ENCODE measurements at regions not wholly inside any gene's neighbourhood (a gene's known extent, or its start where the extent isn't known, plus 50 kb on each side); places are given as distances from the start of the nearest gene placed in this dataset.
"Not testable (repeated sequence)": the region's sequence is repeated elsewhere in the genome, so short reads cannot be mapped to it uniquely, and the experiment has no call there.

DNA sequence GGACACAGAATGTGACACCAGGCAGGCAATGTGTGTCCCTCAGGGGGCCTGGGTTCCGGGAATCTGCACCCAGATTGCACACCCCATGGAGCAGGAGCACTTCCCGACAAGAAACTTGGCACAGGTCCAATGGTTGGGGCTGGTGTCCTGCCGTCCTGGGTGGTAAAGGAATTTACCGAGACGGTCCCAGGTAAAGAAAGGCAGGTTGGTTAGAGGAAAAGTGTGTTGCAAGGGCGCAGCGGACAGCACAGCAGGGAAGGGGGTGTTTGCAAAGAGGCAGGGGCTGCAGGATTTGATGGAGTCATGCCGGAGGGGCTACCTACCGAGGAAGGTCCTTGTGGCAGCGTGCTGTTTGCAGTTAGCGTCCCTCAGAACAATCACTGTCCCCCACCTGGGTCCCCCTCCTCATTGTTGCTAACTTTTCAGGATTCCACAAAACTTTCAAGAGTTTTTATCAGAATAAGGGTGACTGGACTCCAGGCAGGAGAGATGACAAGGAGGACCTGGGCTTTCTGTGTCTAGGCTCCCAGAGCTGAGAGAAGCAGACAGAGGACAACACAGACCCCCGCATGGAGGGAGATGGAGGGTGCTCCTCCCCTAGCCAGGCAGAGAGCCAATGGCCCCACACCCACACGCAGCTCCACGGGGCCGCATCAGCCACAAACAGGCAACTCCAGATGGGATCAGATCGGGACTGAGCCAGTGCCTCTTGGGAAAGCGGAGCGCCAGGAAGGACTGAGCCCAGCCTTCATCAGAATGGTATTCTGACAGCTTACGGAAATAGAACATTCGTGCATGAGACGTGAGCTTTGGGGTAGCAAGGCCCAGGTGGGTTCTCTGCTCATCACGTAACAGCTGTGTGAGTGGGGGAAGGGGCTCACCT lies 1423.9 kb downstream of the BRD1 start:
- H3K4me1 ChIP-seq (ENCODE audit: insufficient read depth, low read length): no peaks in the 10 kb centered on the region
- H3K9ac ChIP-seq (ENCODE audit: low read depth, low read length): no peak overlapping the region
- no peak overlapping the region for H3K4me3 ChIP-seq (ENCODE audit: low read length)
- no peaks in the 10 kb centered on the region for H3K9me3 ChIP-seq (ENCODE audit: insufficient read depth, low read depth, low read length)
- H3K36me3 ChIP-seq (ENCODE audit: insufficient read depth, low read depth, low read length): no peaks in the 10 kb centered on the region
- H3K27ac ChIP-seq (ENCODE audit: low read length): no peak overlapping the region
- H3K27me3 ChIP-seq (ENCODE audit: insufficient read depth, low read length): no peaks in the 10 kb centered on the region

GRCh38 chr22:48402591-48403031 lies 1425.1 kb downstream of the BRD1 start:
- H3K36me3 ChIP-seq (ENCODE audit: insufficient read depth, low read depth, low read length): no peaks in the 10 kb centered on the region
- H3K27ac ChIP-seq (ENCODE audit: low read length): no peak overlapping the region
- H3K4me1 ChIP-seq (ENCODE audit: insufficient read depth, low read length): no peaks in the 10 kb centered on the region
- H3K9me3 ChIP-seq (ENCODE audit: insufficient read depth, low read depth, low read length): no peaks in the 10 kb centered on the region
- H3K4me3 ChIP-seq (ENCODE audit: low read length): no peak overlapping the region
- H3K9ac ChIP-seq (ENCODE audit: low read depth, low read length): no peak overlapping the region
- no peaks in the 10 kb centered on the region for H3K27me3 ChIP-seq (ENCODE audit: insufficient read depth, low read length)

- not testable (repeated sequence) for H3K27ac ChIP-seq (ENCODE audit: low read length); H3K9ac ChIP-seq (ENCODE audit: low read depth, low read length); H3K36me3 ChIP-seq (ENCODE audit: insufficient read depth, low read depth, low read length); H3K4me3 ChIP-seq (ENCODE audit: low read length); H3K9me3 ChIP-seq (ENCODE audit: insufficient read depth, low read depth, low read length); H3K27me3 ChIP-seq (ENCODE audit: insufficient read depth, low read length); H3K4me1 ChIP-seq (ENCODE audit: insufficient read depth, low read length)
Measured at GRCh38 chr22:48401523-48401922, 1426.2 kb downstream of the BRD1 start.

- Histone ChIP-seq H3K36me3 (ENCODE audit: insufficient read depth, low read depth, low read length) (no peaks in the 10 kb centered on the region), H3K27ac (ENCODE audit: low read length) (no peak overlapping the region), H3K4me3 (ENCODE audit: low read length) (no peak overlapping the region), H3K9ac (ENCODE audit: low read depth, low read length) (no peak overlapping the region), H3K4me1 (ENCODE audit: insufficient read depth, low read length) (no peaks in the 10 kb centered on the region), H3K9me3 (ENCODE audit: insufficient read depth, low read depth, low read length) (no peaks in the 10 kb centered on the region), H3K27me3 (ENCODE audit: insufficient read depth, low read length) (no peaks in the 10 kb centered on the region)
Measured at GRCh38 chr22:48398181-48398905, 1429.3 kb downstream of the BRD1 start.

DNA sequence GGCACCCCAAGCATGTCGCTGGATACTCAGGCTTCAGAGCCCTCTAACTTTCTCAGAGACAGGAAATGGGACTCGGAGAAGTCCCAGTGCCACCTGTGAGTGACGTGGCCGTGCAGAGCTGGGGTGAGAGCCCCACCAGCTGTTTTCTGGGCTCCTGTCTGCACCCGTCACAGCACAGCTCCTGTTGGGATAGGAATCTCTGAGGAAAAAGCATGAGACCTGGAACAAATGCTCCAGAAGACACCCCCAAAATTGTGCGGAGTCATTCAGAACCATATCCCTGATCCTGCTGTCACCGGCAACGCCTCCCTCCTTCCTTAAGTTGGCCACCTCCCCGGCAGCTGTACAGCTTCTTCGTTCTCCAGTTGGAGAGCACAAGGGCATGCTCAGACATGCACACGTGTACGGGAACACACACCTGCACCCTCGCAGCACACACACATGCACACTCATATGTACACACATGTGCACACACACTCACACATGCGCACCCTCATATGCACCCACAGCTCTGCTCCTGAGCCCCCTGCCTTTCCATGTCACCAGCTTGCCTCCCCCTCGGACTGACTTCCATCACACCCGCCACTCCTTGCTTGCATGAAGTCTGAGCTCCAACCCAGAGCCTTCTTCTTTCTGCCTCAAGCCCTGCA lies 1430.0 kb downstream of the BRD1 start:
- H3K27ac ChIP-seq (ENCODE audit: low read length): no peak overlapping the region
- H3K36me3 ChIP-seq (ENCODE audit: insufficient read depth, low read depth, low read length): no peaks in the 10 kb centered on the region
- no peaks in the 10 kb centered on the region for H3K27me3 ChIP-seq (ENCODE audit: insufficient read depth, low read length)
- no peak overlapping the region for H3K4me3 ChIP-seq (ENCODE audit: low read length)
- H3K4me1 ChIP-seq (ENCODE audit: insufficient read depth, low read length): no peaks in the 10 kb centered on the region
- no peaks in the 10 kb centered on the region for H3K9me3 ChIP-seq (ENCODE audit: insufficient read depth, low read depth, low read length)
- H3K9ac ChIP-seq (ENCODE audit: low read depth, low read length): no peak overlapping the region

DNA sequence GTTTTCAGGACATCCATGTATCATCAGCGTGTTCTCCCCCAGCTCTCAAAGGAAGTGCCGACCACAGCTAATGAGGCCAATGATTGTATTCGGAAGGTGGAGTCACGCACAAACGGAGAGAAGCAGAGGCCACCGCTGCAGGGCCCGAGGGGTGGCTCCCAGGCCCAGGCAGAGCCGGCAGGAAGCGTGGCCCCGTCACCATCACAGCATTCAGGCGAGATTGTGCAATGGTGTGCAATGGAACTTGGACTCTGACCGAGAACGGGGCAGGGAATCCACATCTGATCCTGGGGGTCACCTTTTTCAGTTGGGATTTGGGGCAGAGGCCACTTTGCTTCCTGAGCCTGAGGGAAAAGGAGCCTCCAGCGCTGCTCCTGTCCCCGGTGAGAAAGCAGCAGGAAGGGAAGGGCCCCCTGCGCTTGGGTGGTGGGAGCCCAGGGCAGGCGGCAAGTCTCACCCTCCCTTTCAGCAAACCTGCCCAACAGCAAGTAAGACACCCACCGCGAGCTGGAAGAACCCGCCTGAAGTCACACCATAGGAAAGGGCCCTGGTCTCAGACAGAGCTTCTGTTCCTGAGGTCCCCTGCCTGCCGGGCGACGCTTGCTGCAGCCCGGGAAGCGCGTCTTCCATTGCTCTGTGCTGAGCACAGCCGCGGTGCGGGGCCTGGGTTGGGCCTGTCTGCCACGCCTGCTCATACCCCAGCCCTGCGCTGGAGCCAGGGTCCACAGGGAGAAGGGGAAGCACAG lies 1430.7 kb downstream of the BRD1 start:
- H3K9ac ChIP-seq (ENCODE audit: low read depth, low read length): no peak overlapping the region
- no peaks in the 10 kb centered on the region for H3K4me1 ChIP-seq (ENCODE audit: insufficient read depth, low read length)
- no peaks in the 10 kb centered on the region for H3K27me3 ChIP-seq (ENCODE audit: insufficient read depth, low read length)
- H3K4me3 ChIP-seq (ENCODE audit: low read length): no peak overlapping the region
- no peak overlapping the region for H3K27ac ChIP-seq (ENCODE audit: low read length)
- H3K36me3 ChIP-seq (ENCODE audit: insufficient read depth, low read depth, low read length): no peaks in the 10 kb centered on the region
- H3K9me3 ChIP-seq (ENCODE audit: insufficient read depth, low read depth, low read length): no peaks in the 10 kb centered on the region

GRCh38 chr22:48396091-48396784 lies 1431.4 kb downstream of the BRD1 start:
- H3K9ac ChIP-seq (ENCODE audit: low read depth, low read length): no peak overlapping the region
- H3K9me3 ChIP-seq (ENCODE audit: insufficient read depth, low read depth, low read length): no peaks in the 10 kb centered on the region
- H3K27ac ChIP-seq (ENCODE audit: low read length): no peak overlapping the region
- H3K4me3 ChIP-seq (ENCODE audit: low read length): no peak overlapping the region
- H3K36me3 ChIP-seq (ENCODE audit: insufficient read depth, low read depth, low read length): no peaks in the 10 kb centered on the region
- no peaks in the 10 kb centered on the region for H3K27me3 ChIP-seq (ENCODE audit: insufficient read depth, low read length)
- H3K4me1 ChIP-seq (ENCODE audit: insufficient read depth, low read length): no peaks in the 10 kb centered on the region

- Histone ChIP-seq H3K9ac (ENCODE audit: low read depth, low read length) (no peak overlapping the region), H3K36me3 (ENCODE audit: insufficient read depth, low read depth, low read length) (no peaks in the 10 kb centered on the region), H3K27me3 (ENCODE audit: insufficient read depth, low read length) (no peaks in the 10 kb centered on the region), H3K9me3 (ENCODE audit: insufficient read depth, low read depth, low read length) (no peaks in the 10 kb centered on the region), H3K4me3 (ENCODE audit: low read length) (no peak overlapping the region), H3K4me1 (ENCODE audit: insufficient read depth, low read length) (no peaks in the 10 kb centered on the region), H3K27ac (ENCODE audit: low read length) (no peak overlapping the region)
Measured at GRCh38 chr22:48395201-48395600, 1432.5 kb downstream of the BRD1 start.

DNA sequence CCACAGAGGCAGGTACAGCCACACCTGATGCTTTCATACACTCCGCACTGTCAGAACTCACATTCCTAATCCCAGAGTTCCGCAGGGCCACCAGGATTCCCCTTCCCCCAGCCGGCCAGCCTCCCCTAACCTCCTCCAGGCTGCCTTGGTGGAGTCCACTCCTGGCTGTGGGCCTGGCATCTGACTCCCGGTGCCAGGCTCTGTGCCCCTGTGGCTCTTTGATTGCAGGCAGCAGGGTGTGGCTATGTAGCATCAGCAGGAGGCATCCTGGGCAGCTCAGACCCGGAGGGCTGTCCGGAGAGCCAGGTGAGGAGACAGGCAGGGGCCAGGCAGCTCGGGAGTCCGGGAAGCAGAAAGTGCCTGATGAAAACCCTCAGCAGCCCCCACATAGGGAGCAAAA lies 1432.9 kb downstream of the BRD1 start:
- no peak overlapping the region for H3K27ac ChIP-seq (ENCODE audit: low read length)
- H3K9me3 ChIP-seq (ENCODE audit: insufficient read depth, low read depth, low read length): no peaks in the 10 kb centered on the region
- no peak overlapping the region for H3K4me3 ChIP-seq (ENCODE audit: low read length)
- H3K9ac ChIP-seq (ENCODE audit: low read depth, low read length): no peak overlapping the region
- no peaks in the 10 kb centered on the region for H3K36me3 ChIP-seq (ENCODE audit: insufficient read depth, low read depth, low read length)
- H3K4me1 ChIP-seq (ENCODE audit: insufficient read depth, low read length): no peaks in the 10 kb centered on the region
- H3K27me3 ChIP-seq (ENCODE audit: insufficient read depth, low read length): no peaks in the 10 kb centered on the region

- Histone ChIP-seq H3K9me3 (ENCODE audit: insufficient read depth, low read depth, low read length) (no peaks in the 10 kb centered on the region), H3K4me1 (ENCODE audit: insufficient read depth, low read length) (no peaks in the 10 kb centered on the region), H3K36me3 (ENCODE audit: insufficient read depth, low read depth, low read length) (no peaks in the 10 kb centered on the region)
Measured at GRCh38 chr22:48393885-48394284, 1433.8 kb downstream of the BRD1 start.

DNA sequence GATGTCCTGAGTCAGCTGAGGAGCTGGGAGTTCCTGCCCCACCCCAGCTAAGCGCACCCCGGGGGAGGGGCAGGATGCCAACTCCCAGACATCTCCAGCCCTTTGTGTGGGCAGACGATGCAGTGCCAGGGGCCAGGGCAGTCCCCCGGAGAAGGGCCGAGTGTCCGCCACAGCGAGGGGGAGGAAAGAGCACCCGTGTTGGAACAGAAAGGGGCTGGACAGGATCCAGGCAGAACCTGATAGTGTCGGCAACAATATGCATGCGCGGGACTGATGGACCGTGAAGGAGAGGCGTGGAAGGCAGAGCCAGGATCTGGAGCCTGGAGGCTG lies 1434.7 kb downstream of the BRD1 start:
- Histone ChIP-seq H3K27me3 (ENCODE audit: insufficient read depth, low read length) (no peaks in the 10 kb centered on the region), H3K36me3 (ENCODE audit: insufficient read depth, low read depth, low read length) (no peaks in the 10 kb centered on the region), H3K27ac (ENCODE audit: low read length) (no peak overlapping the region), H3K4me1 (ENCODE audit: insufficient read depth, low read length) (no peaks in the 10 kb centered on the region), H3K9me3 (ENCODE audit: insufficient read depth, low read depth, low read length) (no peaks in the 10 kb centered on the region), H3K4me3 (ENCODE audit: low read length) (no peak overlapping the region), H3K9ac (ENCODE audit: low read depth, low read length) (no peak overlapping the region)

More at GRCh38 chr22:48393885-48394284, 1433.8 kb downstream of the BRD1 start:
- Histone ChIP-seq H3K27me3 (ENCODE audit: insufficient read depth, low read length) (no peaks in the 10 kb centered on the region), H3K27ac (ENCODE audit: low read length) (no peak overlapping the region), H3K4me3 (ENCODE audit: low read length) (no peak overlapping the region), H3K9ac (ENCODE audit: low read depth, low read length) (no peak overlapping the region)

Data from iPS-20b (cell line).